ENCODE measurements at regions not wholly inside any gene's neighbourhood (a gene's known extent, or its start where the extent isn't known, plus 50 kb on each side); places are given as distances from the start of the nearest gene placed in this dataset.

DNA sequence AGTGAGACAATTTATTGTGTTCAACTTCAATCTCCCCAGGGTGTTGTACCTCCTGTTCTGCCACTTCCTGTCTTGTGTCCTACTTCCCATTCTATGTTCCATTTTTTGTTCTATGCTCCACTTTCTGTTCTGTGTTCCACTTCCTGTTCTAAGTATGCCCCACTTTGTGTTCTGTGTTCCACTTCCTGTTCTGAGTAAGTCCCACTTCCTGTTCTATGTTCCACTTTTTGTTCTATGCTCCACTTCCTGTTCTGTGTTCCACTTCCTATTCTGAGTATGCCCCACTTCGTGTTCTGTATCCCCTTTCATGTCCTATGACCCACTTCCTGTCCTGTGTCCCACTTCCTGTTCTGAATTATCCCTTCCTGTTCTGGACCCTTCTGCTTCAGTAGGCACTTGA, 732.7 kb downstream of the TBC1D22A start:
- TF ChIP-seq CTCF (IDR thresholded peaks at IDR 0.05 in 8 of 11, conservative IDR thresholded peaks at IDR 0.05 in 3 of 11) = no peak
- no peak for TF ChIP-seq POLR2A (IDR thresholded peaks at IDR 0.05)

All from spleen (tissue), 7 donors.